ENCODE measurements at regions not wholly inside any gene's neighbourhood (a gene's known extent, or its start where the extent isn't known, plus 50 kb on each side); places are given as distances from the start of the nearest gene placed in this dataset.

- Histone ChIP-seq H3K4me1 (no peaks in the 10 kb centered on the region), H3K27ac (no peak overlapping the region), H3K9me3 (no peaks in the 10 kb centered on the region), H3K36me3 (no peaks in the 10 kb centered on the region), H3K27me3 (ENCODE audit: low read depth) (no peaks in the 10 kb centered on the region), H3K4me3 (no peak overlapping the region)
- ATAC-seq = no peak
- no peak for DNase-seq
- TF ChIP-seq CTCF (IDR thresholded peaks at IDR 0.05) = no peak
- intact Hi-C loops (cut with DNase I) = no loop called here
These were observed 1262.4 kb upstream of the PCDH20 start for GRCh38 chr13:62678039-62678438.

GRCh38 chr13:62663767-62664166, 1248.1 kb upstream of the PCDH20 start:
- intact Hi-C loops (cut with DNase I) = no loop called here
- Histone ChIP-seq H3K36me3 (no peaks in the 10 kb centered on the region), H3K27ac (no peak overlapping the region), H3K9me3 (no peaks in the 10 kb centered on the region), H3K27me3 (ENCODE audit: low read depth) (no peaks in the 10 kb centered on the region), H3K4me1 (no peaks in the 10 kb centered on the region), H3K4me3 (no peak overlapping the region)
- TF ChIP-seq CTCF (IDR thresholded peaks at IDR 0.05) = no peak
- ATAC-seq (no peak), DNase-seq (no peak)

GRCh38 chr13:62659365-62659764, 1243.7 kb upstream of the PCDH20 start:
- intact Hi-C loops (cut with DNase I) = no loop called here
- Histone ChIP-seq H3K9me3 (no peaks in the 10 kb centered on the region), H3K36me3 (no peaks in the 10 kb centered on the region), H3K27me3 (ENCODE audit: low read depth) (no peaks in the 10 kb centered on the region), H3K4me3 (no peak overlapping the region), H3K4me1 (no peaks in the 10 kb centered on the region), H3K27ac (no peak overlapping the region)
- no peak for TF ChIP-seq CTCF (IDR thresholded peaks at IDR 0.05)
- DNase-seq (no peak), ATAC-seq (no peak)

GRCh38 chr13:62653371-62653770, 1237.7 kb upstream of the PCDH20 start:
- ATAC-seq = no peak
- Histone ChIP-seq H3K27ac (no peak overlapping the region), H3K4me3 (no peak overlapping the region), H3K36me3 (no peaks in the 10 kb centered on the region), H3K9me3 (no peaks in the 10 kb centered on the region), H3K4me1 (no peaks in the 10 kb centered on the region), H3K27me3 (ENCODE audit: low read depth) (no peaks in the 10 kb centered on the region)
- intact Hi-C loops (cut with DNase I) = no loop called here
- no peak for TF ChIP-seq CTCF (IDR thresholded peaks at IDR 0.05)
- DNase-seq = no peak

- no peaks in the 10 kb centered on the region for H3K27me3 ChIP-seq (ENCODE audit: low read depth)
- no peaks in the 10 kb centered on the region for H3K9me3 ChIP-seq
- intact Hi-C loops (cut with DNase I) = no loop called here
- no peak overlapping the region for H3K4me3 ChIP-seq
- no peaks in the 10 kb centered on the region for H3K4me1 ChIP-seq
- DNase-seq = no peak
- H3K27ac ChIP-seq = no peak overlapping the region
- no peak for TF ChIP-seq CTCF (IDR thresholded peaks at IDR 0.05)
- ATAC-seq = no peak
- no peaks in the 10 kb centered on the region for H3K36me3 ChIP-seq
These were observed 1228.3 kb upstream of the PCDH20 start for GRCh38 chr13:62643799-62644524.

Measured in lower lobe of right lung (tissue), 2 donors.